Breast epithelium (tissue), 4 donors: ENCODE measurements at regions not wholly inside any gene's neighbourhood (a gene's known extent, or its start where the extent isn't known, plus 50 kb on each side); places are given as distances from the start of the nearest gene placed in this dataset.

Experiments used
- DNase-seq, 2 donors: peaks; one replicate each; pipeline ENCODE4 v3.0.0-alpha.2; 2019; ENCODE audit warnings: low spot score in 2 of 2
- H3K27ac ChIP-seq, 2 donors: fragments of 200-600 bp; sonication (generic) in 1 of 2; one replicate each; pipeline ENCODE4 v1.5.1; 2016 to 2019; ENCODE audit warnings: mild to moderate bottlenecking in 1 of 2
- H3K27me3 ChIP-seq, 2 donors: fragments of 200-600 bp; sonication (generic) in 1 of 2; one replicate each; pipeline versions ENCODE4 v1.5.1 to v1.6.0; 2017 to 2019; ENCODE audit warnings: control low read depth in 1 of 2, mild to moderate bottlenecking in 1 of 2
- H3K36me3 ChIP-seq: fragments of 200-600 bp; one replicate; pipeline ENCODE4 v1.5.1; 2019
- H3K4me1 ChIP-seq, 2 donors: fragments of 200-600 bp; sonication (generic); one replicate each; pipeline ENCODE4 v1.5.1; 2016 to 2019; ENCODE audit warnings: control low read depth in 1 of 2
- H3K4me3 ChIP-seq, 3 donors: fragments of 200-600 bp; sonication (generic); 1 replicate in 2 of 3; 2 replicates in 1 of 3; pipeline ENCODE4 v1.5.1; 2016 to 2019; ENCODE audit warnings: mild to moderate bottlenecking in 3 of 3, moderate library complexity in 2 of 3
- H3K9me3 ChIP-seq, 2 donors: fragments of 200-600 bp; sonication (generic) in 1 of 2; one replicate each; pipeline ENCODE4 v1.5.1; 2016 to 2019; ENCODE audit warnings: control low read depth in 1 of 2
- CTCF ChIP-seq, 3 donors: fragments of 450-650 bp; IDR thresholded peaks; one replicate each; pipeline ENCODE4 v1.5.1; 2016 to 2017; ENCODE audit warnings: antibody characterized with exemption in 3 of 3, mild to moderate bottlenecking in 3 of 3, moderate library complexity in 3 of 3
- POLR2A ChIP-seq: fragments of 450-650 bp; IDR thresholded peaks from one replicate; pipeline ENCODE4 v1.6.1; 2016; ENCODE audit warnings: antibody characterized with exemption, mild to moderate bottlenecking, moderate library complexity
- POLR2AphosphoS5 ChIP-seq, 3 donors: sonication (generic); formaldehyde crosslinking; IDR thresholded peaks; one replicate each; pipeline ENCODE4 v1.6.1; 2017; ENCODE audit warnings: antibody characterized with exemption in 3 of 3
- intact Hi-C: fragments of 100-400 bp; cut with DNase I; formaldehyde crosslinking; loops from one replicate; pipeline ENCODE4 v1.15.1; 2023; ENCODE audit warnings: low total_unique reads

GRCh38 chr11:120037111-120037510 is 100.8 kb downstream of the TRIM29 start:
- H3K4me3 ChIP-seq = no peak overlapping the region
- H3K27me3 ChIP-seq = no peaks in the 10 kb centered on the region
- H3K27ac ChIP-seq = no peak overlapping the region
- no peak for TF ChIP-seq POLR2A
- TF ChIP-seq CTCF (IDR thresholded peaks at IDR 0.05) = no peak
- no peak for TF ChIP-seq POLR2AphosphoS5 (IDR thresholded peaks at IDR 0.05)
- intact Hi-C loops = loop anchor here (5.0 kb wide), 2 partner anchors 45 to 155 kb away; no protein-coding TSS in a partner anchor
- H3K4me1 ChIP-seq = no peaks in the 10 kb centered on the region
- no peak for DNase-seq
- no peaks in the 10 kb centered on the region for H3K36me3 ChIP-seq
- peaks cover 0 to 10% of the 10 kb centered on the region in 2 donors for H3K9me3 ChIP-seq

DNA sequence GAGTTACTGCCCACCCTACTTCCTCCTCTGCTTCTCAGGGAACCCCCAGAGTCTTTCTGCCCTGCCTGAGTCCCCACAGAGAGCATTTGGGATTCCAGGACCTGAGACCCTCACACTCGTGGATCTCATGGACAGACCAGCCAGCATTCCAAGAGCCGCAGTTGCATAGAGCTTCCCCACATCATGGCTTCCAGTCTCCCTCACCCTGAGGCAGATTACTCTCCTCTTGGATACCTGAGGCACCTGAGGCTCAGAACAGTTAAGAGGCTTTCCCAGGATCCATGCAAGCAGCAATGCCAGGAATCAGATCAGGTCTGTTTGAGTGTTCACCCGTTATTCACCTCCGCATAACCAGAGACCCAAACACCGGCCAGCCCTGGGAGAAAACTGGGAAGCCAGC is 102.2 kb downstream of the TRIM29 start:
- intact Hi-C loops = loop anchor here (5.0 kb wide), 2 partner anchors 47 to 157 kb away; no protein-coding TSS in a partner anchor
- H3K4me1 ChIP-seq = no peaks in the 10 kb centered on the region
- no peak for DNase-seq
- no peaks in the 10 kb centered on the region for H3K27me3 ChIP-seq
- H3K36me3 ChIP-seq = no peaks in the 10 kb centered on the region
- no peak overlapping the region for H3K27ac ChIP-seq
- TF ChIP-seq POLR2A = no peak
- no peak for TF ChIP-seq POLR2AphosphoS5 (IDR thresholded peaks at IDR 0.05)
- no peak for TF ChIP-seq CTCF (IDR thresholded peaks at IDR 0.05)
- peaks cover 0 to 10% of the 10 kb centered on the region in 2 donors for H3K9me3 ChIP-seq
- no peak overlapping the region for H3K4me3 ChIP-seq

DNA sequence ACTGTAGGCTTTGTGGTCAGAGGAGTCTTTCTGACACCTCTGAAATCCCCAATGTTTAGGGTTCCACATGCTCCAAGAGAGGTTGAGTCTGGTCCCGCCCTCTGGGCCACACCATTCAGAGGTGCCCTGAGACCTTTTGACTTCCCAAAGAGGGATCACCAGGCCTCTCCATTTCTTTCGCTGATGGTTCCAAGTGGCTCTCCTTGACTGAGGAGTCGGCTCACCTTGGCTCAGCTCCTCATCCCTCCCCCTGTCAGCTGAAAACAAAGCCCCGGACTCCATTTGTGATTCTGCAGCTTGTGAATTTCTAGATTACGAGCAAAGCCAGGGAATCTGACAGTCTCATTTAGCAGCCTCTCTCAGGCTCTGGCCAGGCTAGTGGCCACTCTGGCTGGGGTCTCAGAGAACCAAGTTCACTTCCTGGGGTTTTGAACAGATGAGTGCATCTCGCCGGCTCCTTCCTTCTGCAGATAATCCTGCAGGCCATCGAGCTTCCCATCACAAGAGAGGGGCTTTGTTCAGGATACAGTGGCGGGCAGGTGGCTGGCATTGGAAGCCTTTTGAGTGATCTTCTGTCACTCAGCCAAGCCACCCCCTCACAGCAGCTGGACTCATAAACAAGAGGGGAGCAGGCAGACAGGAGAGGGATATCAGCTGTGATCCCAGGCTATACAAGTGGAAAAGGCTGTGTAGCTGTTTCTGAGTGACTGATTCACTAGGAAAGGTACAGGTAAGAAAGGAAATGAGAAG is 102.9 kb downstream of the TRIM29 start:
- Histone ChIP-seq H3K27me3 (no peaks in the 10 kb centered on the region), H3K36me3 (no peaks in the 10 kb centered on the region), H3K4me1 (no peaks in the 10 kb centered on the region), H3K4me3 (no peak overlapping the region), H3K9me3 (peaks cover 0 to 10% of the 10 kb centered on the region in 2 donors), H3K27ac (no peak overlapping the region)
- no peak for DNase-seq
- intact Hi-C loops = loop anchor here (5.0 kb wide), 2 partner anchors 47 to 157 kb away; no protein-coding TSS in a partner anchor
- TF ChIP-seq POLR2AphosphoS5 (IDR thresholded peaks at IDR 0.05) (no peak), POLR2A (no peak)

GRCh38 chr11:120034176-120034875 is 103.6 kb downstream of the TRIM29 start:
- no peaks in the 10 kb centered on the region for H3K4me1 ChIP-seq
- no peak overlapping the region for H3K4me3 ChIP-seq
- TF ChIP-seq CTCF (IDR thresholded peaks at IDR 0.05) (no peak), POLR2AphosphoS5 (IDR thresholded peaks at IDR 0.05) (no peak), POLR2A (no peak)
- H3K36me3 ChIP-seq = no peaks in the 10 kb centered on the region
- no peak overlapping the region for H3K27ac ChIP-seq
- no peaks in the 10 kb centered on the region for H3K27me3 ChIP-seq
- no peak for DNase-seq
- intact Hi-C loops = no loop called here
- H3K9me3 ChIP-seq = peaks cover 0 to 10% of the 10 kb centered on the region in 2 donors

DNA sequence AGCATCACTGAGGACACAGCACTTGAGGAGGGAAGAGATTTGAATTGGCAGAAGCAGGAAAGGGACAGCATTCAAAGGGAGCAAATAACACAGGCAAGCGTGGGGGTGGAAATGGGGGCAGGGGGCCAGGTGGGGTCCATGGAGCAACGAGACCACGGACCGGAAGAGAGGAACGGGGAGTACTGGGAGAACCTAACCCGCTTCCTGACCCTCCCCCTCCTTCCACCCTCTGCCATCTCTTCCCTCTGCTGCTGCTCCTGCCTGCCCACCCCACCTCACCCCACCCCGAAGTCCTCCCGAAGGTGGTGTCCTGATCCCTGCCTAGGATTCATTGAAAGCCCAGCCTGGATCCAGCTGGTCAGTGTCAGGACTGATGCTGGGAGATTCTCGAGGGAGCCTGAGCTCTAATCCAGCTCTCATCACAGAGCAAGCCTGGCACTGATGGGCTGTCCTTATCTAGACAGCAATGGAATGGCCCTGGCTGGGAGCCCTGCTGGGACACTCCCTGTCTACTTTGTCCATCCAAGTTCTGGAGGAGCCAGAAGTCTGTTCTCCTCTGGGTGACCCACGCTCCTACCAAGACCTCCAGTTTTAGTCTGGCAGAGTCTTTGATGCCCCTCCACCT is 105.0 kb downstream of the TRIM29 start:
- no peaks in the 10 kb centered on the region for H3K36me3 ChIP-seq

More for the DNA sequence above, 105.0 kb downstream of the TRIM29 start:
- Histone ChIP-seq H3K27me3 (no peaks in the 10 kb centered on the region), H3K9me3 (peaks cover 0 to 10% of the 10 kb centered on the region in 2 donors), H3K4me3 (no peak overlapping the region), H3K27ac (no peak overlapping the region), H3K4me1 (no peaks in the 10 kb centered on the region)
- TF ChIP-seq POLR2A = no peak
- TF ChIP-seq POLR2AphosphoS5 (IDR thresholded peaks at IDR 0.05) = no peak
- TF ChIP-seq CTCF (IDR thresholded peaks at IDR 0.05) = no peak
- intact Hi-C loops = no loop called here
- DNase-seq = no peak
